HT-29 (cell line): ENCODE measurements at regions not wholly inside any gene's neighbourhood (a gene's known extent, or its start where the extent isn't known, plus 50 kb on each side); places are given as distances from the start of the nearest gene placed in this dataset.

Experiments
- DNase-seq: peaks from one replicate; pipeline ENCODE4 v3.0.0-alpha.2; 2015; ENCODE audit warnings: low spot score

- DNase-seq: no peak
Measured at GRCh38 chr13:111844222-111844671, 222.7 kb upstream of the SOX1 start.

DNA sequence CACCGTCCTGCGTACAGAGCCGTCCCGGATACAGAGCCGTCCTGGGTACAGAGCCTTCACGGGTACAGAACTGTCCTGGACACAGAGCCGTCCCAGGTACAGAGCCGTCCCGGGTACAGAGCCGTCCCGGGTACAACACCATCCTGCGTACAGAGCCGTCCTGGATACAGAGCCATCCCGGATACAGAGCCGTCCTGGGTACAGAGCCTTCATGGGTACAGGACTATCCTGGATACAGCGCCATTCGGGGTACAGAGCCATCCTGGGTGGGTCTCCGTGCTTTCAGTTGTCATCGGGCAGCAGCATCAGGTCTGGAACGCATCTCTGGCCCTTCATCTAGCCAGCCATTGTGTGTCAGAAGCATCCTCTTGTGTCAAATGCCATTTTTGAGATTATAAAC, 222.3 kb upstream of the SOX1 start:
- DNase-seq: no peak

DNA sequence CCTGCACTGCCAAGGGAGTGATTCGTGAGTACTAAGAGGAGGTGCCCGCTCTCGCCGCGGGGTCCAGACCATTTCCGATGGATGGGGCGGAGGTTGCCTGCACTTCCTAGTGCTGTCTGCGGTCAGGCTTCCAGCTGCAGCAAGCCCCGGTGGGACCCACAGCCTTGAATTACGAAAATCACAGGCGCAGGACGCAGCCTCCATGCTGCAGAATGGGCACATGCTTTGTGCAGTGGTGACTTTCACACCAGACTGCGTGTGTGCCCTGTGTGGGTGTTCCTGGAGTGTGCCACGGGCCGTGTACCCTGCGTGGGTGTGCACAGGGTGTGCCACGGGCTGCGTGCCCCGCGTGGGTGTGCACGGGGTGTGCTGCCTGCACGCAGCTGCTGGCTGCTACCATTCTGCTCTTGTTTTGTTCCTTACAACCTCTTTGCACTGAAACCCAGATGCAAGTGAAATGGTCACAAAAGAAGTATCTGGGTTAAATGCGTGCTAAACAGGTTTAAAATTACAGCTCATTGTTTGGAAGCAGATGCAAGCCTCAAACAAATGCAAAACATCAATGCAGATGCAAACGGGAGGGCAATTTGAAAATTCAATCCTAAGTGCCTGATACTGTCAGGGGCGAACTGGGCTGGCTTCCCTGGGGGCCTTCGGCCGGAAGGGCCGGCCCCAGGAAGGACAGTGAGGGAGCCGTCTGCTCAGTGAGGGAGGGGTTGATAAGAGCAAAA, 221.2 kb upstream of the SOX1 start:
- no peak for DNase-seq

DNA sequence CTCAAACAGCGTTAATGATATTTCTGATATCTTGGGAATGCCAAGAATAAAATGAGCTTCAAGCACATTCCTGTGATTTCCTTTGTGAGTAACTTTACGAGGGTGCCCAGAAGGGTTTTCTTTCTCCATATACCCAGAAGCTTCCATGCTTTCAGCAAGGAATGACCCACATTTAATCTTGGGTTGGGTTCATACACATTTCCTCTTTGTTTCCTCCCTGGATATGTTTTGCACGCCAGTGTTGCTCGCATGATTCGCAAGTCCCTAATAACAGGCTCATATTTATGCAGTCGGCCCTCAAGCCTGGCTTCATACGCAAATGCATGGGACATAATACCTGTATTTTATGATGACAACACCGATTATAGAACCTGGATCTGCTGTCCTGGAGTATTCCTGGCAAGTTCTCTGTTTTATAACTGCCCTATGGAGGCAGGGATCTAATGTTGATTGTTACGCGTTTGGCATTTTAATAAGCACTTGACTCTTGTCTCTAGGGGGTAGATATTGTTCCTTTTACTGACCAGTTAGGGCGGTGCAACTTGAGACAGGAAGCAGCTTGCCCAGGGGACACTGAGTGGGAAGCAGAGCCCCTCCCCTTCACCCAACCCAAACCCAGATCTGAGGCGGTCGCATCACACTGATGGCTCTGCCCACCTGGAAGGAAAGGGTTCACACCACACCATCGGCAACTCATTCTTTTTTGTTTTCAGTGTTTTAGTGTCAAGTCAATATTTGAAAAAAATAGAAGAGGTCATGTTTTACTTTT, 220.4 kb upstream of the SOX1 start:
- no peak for DNase-seq

- no peak for DNase-seq
Measured at GRCh38 chr13:111847964-111848363, 219.0 kb upstream of the SOX1 start.

- DNase-seq: no peak
Measured at GRCh38 chr13:111850458-111850857, 216.5 kb upstream of the SOX1 start.

DNA sequence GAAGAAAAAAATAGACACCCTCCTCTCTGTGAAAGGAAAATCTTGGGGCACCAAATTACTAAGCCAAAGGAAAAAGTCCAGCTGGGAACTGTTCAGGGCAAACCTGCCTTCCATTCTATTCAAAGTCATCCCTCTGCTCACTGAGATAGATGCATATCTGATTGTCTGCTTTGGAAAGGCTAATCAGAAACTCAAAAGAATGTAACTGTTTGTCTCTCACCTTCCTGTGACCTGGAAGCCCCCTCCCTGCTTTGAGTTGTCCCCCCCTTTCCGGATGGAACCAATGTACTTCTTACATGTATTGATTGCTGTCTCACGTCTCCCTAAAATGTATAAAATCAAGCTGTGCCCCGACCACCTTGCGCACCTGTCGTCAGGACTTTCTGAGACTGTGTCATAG, 216.0 kb upstream of the SOX1 start:
- DNase-seq: no peak

DNA sequence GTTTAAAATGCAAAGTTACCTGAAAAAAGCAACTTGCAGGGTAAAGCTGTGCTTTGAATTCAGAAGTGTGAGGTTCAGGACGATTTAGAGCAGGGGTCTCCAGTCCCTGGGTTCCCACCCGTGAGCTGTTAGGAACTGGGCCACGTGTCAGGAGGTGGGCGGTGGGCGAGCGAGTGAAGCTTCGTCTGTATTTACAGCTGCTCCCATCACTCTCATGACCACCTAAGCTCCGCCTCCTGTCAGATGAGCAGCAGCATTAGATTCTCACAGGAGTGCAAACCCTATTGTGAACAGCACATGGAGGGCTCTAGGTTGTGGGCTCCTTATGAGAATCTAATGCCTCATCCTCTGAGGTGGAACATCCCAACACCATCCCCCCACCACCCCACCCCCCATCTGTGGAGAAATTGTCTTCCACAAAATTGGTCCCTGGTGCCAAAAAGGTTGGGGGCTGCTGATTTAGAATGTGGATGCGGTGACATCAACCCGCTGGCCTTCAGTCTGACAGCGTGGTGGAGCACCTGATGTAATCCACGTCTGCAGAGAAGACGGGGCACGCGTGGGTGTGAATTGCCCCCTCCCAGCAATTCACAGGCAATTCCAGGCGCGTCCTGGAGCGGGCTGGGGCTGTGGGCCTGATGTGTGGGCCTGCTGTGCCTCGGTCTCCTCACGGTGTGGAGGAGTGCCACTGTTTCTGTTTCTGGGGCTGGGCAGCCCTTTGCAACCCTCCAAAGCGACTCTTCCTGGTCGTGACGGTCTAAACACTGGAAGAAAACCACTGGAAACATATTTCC, 214.0 kb upstream of the SOX1 start:
- DNase-seq: no peak

DNA sequence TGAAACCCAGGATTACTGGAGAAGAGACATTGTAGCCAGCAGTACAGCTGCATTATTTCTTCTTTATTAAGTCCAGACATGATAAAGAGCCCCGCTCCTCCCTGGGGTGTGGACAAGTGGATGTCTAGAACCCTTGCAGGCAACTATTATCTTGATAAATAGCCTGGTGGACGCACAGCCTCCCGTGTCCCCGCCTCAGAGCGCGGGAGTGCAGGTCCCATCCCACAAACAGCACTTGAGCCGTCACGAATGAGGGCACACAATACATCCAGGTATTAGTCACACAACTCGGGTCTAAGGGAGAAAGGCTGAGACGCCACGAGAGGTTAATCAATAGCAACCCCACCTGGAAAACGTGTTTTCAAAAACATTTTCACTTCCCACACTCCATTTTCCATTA, 213.2 kb upstream of the SOX1 start:
- no peak for DNase-seq

DNA sequence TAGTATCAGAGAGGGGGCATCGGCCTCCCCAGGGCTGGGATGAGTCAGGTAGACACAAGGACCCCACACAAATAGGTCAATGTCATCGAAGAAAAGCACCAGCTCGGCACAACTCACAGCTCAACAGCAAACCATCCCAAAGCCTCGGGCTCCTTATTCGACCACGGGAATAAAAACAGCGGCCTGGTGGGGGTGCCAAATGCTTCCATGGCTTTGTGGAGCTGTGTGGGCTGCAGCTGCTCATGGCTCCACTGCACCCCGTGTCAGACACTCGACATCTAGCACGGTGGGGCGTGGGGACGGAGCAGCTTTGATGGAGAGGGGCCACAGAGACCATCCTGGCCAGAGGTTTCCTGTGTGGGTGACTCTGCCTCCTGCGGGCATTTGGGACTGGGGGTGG, 212.5 kb upstream of the SOX1 start:
- no peak for DNase-seq

GRCh38 chr13:111855191-111855590, 211.8 kb upstream of the SOX1 start:
- DNase-seq: no peak

GRCh38 chr13:111855786-111856185, 211.2 kb upstream of the SOX1 start:
- DNase-seq: no peak

DNA sequence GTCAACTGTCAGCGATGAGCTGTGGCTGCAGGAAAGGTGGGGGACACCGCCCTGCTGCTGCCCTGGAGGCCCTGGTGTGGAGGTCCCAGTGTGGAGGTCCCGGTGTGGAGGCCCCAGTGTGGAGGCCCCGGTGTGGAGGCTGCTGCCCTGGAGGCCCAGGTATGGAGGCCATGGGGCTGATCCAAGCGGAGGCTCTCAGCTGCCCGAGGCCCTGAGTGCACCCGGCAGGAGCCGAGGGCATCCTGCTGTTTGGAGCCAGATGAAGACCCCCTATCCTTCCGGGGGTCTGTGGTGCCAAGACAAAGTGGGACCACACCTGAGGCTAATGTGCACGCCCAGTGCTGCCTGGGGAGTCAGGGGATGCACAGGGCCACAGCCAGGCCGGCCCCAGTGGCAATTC, 210.4 kb upstream of the SOX1 start:
- no peak for DNase-seq

- DNase-seq: no peak
Measured at GRCh38 chr13:111857336-111857735, 209.6 kb upstream of the SOX1 start.

DNA sequence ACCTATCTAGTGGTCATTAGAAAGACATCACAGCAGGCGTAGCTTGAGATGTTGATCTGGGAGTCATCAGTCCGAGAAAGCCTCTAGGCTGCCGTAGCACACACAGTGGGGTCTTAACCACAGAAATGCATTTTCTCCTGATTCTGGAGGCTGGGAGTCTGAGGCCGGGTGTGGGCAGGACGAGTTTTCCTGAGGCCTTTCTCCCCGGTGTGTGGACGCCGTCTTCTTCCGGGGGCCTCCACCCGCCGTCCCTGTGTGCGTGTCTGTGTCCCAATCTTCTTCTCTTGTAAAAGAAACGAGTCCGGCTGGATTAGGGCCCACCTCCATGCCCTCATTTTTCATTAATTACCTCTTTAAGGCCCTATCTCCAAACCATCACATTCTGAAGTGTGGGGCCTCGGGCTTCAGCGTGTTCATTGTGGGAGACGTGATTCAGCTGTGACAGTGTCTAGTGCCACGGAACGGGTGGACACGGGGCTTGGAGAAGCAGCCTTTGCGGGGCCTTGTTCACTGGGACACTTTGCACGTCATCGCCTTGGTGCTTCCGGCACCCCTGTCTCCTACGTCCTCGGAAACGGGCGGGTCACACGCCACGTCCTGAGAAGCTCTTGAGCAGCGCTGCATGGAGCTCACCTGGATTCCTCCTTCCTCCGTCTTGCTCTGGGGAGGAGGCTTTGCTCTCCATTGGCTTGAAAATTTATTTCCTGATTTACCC, 208.9 kb upstream of the SOX1 start:
- DNase-seq: no peak

DNA sequence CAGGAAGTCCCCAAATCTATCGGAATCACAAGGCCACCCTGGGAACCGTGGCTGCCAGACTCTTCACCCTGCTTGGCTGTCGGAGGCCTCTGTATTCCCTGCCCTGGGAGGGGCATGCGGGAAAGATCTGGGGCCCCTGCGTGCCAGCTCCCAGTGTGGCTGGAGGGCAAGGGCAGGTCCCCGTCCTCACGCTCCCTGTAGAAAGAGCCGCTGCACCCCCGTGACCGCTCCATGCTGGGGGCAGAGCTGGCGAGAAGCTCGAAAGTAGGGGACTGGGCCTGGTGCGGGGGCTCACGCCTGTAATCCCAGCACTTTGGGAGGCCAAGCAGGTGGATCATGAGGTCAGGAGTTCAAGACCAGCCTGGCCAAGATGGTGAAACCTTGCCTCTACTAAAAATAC, 208.4 kb upstream of the SOX1 start:
- DNase-seq: no peak

DNA sequence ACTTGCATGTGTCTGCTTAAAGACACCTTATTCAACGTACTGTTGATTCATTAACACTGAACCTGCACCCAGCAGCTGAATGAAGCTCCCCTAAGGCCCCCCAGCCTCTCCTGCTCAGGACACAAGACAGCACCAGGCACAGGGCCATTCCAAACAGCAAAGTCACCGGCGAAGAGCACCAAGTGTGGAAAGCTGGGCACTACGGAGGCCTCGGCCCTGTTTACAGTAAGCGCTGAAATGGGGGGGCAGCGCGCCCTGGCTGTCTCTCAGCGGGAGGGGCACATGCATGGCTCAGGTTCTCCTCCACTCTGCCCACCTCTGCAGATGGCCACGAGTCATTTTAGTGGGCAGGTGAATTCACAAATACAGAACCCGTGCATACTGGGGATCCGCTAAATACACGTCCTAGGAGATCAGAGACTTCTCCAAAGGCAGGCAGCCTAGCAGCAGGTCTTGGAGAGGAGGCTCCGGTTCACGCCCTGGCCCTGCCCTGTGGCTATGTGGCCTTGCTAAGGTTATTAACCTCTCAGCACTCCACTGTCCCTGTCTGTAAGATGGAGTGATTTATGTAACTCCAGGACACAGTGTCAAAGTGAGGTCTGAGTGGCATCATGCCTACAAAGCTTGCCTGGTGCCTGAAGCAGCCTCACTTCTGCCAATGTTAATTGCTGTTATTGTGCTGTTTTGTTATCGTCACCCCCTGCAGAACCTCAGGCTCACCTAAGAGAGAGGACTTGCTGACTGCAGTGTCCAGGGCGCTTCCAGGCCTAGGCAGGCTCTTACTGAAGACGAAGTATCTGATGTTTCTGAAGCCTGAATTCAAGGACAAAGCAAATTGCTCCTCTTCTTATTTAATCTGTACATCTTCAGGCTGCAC, 207.4 kb upstream of the SOX1 start:
- no peak for DNase-seq

DNA sequence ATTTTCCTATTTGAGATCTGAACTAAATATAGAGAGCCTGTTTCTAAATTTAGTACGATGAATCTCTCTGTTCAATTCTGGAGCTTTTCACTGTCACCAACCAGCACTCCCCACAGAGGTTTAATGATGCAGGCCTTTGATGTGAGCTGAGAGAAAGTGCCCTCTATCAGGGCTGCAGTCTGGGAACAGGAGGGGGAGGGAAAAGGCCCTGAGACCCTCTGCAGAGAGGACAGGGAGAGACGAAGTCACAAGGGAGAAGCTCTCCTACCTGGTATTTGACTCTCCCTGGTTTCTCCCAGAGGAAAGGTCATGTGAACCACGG, 206.8 kb upstream of the SOX1 start:
- no peak for DNase-seq

DNA sequence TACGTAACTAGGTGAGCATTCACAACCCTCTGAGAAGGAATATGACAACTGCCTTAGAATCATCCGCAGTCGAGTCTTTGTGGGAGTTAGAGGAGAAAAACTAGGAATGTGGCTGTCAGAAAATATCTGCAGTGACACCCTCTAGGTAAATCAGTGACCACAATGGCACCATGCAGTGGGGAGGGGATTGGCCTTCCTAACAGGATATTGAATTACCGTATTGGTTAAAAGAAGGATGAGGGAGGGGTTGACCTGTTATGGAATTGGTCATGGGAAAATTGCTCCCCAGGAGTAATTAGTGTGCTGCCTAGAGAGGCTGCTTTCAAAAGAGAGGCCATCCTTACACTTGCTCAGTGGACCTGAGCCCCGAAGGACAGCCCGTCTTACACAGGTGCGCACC, 205.6 kb upstream of the SOX1 start:
- DNase-seq: no peak

DNA sequence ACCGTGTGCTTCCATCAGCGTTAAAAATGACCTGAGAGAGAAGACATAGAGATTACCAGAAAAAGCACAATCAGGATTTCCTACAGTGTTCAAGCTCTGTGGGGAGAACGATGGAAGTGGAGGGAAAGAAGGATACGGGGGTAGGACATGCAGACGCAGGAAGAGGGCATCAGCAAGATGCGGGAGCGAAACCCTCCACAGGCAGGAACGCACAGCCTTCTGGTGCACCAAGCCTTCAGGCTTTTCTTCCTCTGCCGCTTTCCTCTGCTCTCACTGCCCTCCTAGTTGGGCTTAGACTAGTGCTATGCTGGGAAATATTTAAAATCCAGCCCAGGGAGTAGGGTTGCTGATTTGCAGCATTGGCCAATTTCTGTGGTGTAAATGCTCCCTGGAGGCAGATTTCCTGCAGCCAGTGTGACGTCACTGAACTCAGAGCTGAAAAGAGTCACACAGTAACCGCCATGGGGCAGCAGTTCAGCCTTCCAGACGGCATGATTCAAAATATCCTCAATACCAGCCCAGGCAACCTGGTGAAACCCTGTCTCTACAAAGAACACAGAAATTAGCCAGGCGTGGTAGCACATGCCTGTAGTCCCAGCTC, 205.1 kb upstream of the SOX1 start:
- DNase-seq: peak; percentile 6
